Keratinocyte (primary cell): ENCODE measurements at regions not wholly inside any gene's neighbourhood (a gene's known extent, or its start where the extent isn't known, plus 50 kb on each side); places are given as distances from the start of the nearest gene placed in this dataset.

ENCODE experiments used
- DNase-seq: peaks from one replicate; pipeline ENCODE4 v3.0.0-alpha.2; 2011; ENCODE audit warnings: low read depth, missing footprints, low spot score
- FAIRE-seq: peaks from 2 replicates; lab custom pipeline; 2011; peaks lifted over from hg19 to GRCh38; lab: Jason Lieb, UNC
- H2AFZ ChIP-seq: 2 replicates; pipeline ENCODE4 v1.6.0; 2012; ENCODE audit warnings: low read length, control low read depth, inconsistent platforms; ENCODE audit not compliant: control insufficient read depth
- H3K27ac ChIP-seq: 2 replicates; pipeline ENCODE4 v1.5.1; 2011; ENCODE audit warnings: low read length; ENCODE audit not compliant: control insufficient read depth, insufficient read depth
- H3K27me3 ChIP-seq: 3 replicates; pipeline ENCODE4 v1.6.0; 2011; ENCODE audit warnings: low read length; ENCODE audit not compliant: control insufficient read depth, insufficient read depth; ENCODE audit errors: extremely low read depth
- H3K36me3 ChIP-seq, 2 experiments: 2 replicates in 1 of 2; 3 replicates in 1 of 2; pipeline ENCODE4 v1.5.1; 2011; ENCODE audit warnings: low read length in 2 of 2, mild to moderate bottlenecking in 1 of 2; ENCODE audit not compliant: control insufficient read depth in 2 of 2, insufficient read depth in 2 of 2; ENCODE audit errors: extremely low read depth in 1 of 2
- H3K4me1 ChIP-seq: 3 replicates; pipeline ENCODE4 v1.5.1; 2011; ENCODE audit warnings: low read length; ENCODE audit not compliant: control insufficient read depth, insufficient read depth; ENCODE audit errors: extremely low read depth
- H3K4me2 ChIP-seq: 3 replicates; pipeline ENCODE4 v1.6.0; 2011; ENCODE audit warnings: low read depth, low read length; ENCODE audit not compliant: control insufficient read depth, insufficient read depth; ENCODE audit errors: extremely low read depth
- H3K4me3 ChIP-seq, 3 experiments: fragments of 200-600 bp in 1 of 3; sonication (generic) in 1 of 3; 2 replicates in 2 of 3; 3 replicates in 1 of 3; pipeline ENCODE4 v1.5.1; 2011 to 2016; ENCODE audit warnings: low read length in 3 of 3, mild to moderate bottlenecking in 3 of 3, control low read depth in 2 of 3, inconsistent platforms in 1 of 3, low read depth in 1 of 3, mixed read lengths in 1 of 3, mixed run types in 1 of 3, moderate library complexity in 1 of 3; ENCODE audit not compliant: control insufficient read depth in 2 of 3, insufficient read depth in 2 of 3; ENCODE audit errors: extremely low read depth in 1 of 3
- H3K79me2 ChIP-seq: 2 replicates; pipeline ENCODE4 v1.6.0; 2012; ENCODE audit warnings: low read length; ENCODE audit not compliant: control insufficient read depth, insufficient read depth
- H3K9ac ChIP-seq: 3 replicates; pipeline ENCODE4 v1.6.0; 2011; ENCODE audit warnings: low read length; ENCODE audit not compliant: control insufficient read depth, insufficient read depth; ENCODE audit errors: extremely low read depth
- H3K9me1 ChIP-seq: 3 replicates; pipeline ENCODE4 v1.6.0; 2011; ENCODE audit warnings: low read length; ENCODE audit not compliant: control insufficient read depth, insufficient read depth; ENCODE audit errors: extremely low read depth
- H3K9me3 ChIP-seq: 2 replicates; pipeline ENCODE4 v1.5.1; 2012; ENCODE audit warnings: low read depth, low read length; ENCODE audit not compliant: control insufficient read depth
- H4K20me1 ChIP-seq: 3 replicates; pipeline ENCODE4 v1.6.0; 2011; ENCODE audit warnings: low read length; ENCODE audit not compliant: control insufficient read depth, insufficient read depth; ENCODE audit errors: extremely low read depth
- CTCF ChIP-seq, 3 experiments: IDR thresholded peaks in 1 of 3; conservative IDR thresholded peaks in 1 of 3; optimal IDR thresholded peaks in 1 of 3; 2 replicates in 2 of 3; 3 replicates in 1 of 3; pipeline versions ENCODE3 to v1.5.1; 2011; ENCODE audit warnings: low read length in 3 of 3, mild to moderate bottlenecking in 3 of 3, moderate library complexity in 2 of 3, control low read depth in 1 of 3, inconsistent platforms in 1 of 3; ENCODE audit not compliant: insufficient read depth in 2 of 3; ENCODE audit errors: extremely low read depth in 1 of 3
- EZH2 ChIP-seq: IDR thresholded peaks from one replicate; pipeline ENCODE4 v1.6.1; 2012; ENCODE audit warnings: inconsistent platforms, mild to moderate bottlenecking, low read length, moderate library complexity
- dilution Hi-C: fragments of 300-500 bp; cut with MboI; formaldehyde crosslinking; loops from one replicate; pipeline ENCODE4 v1.7.0; 2020; ENCODE audit warnings: low sequenced_read_pairs; ENCODE audit not compliant: extremely low pct_ligation_motif_present

- Histone ChIP-seq H3K9me1 (no peaks in the 10 kb centered on the region), H3K4me1 (no peaks in the 10 kb centered on the region), H3K4me3 (no peak overlapping the region), H3K27me3 (no peaks in the 10 kb centered on the region), H3K9me3 (no peaks in the 10 kb centered on the region), H3K36me3 (no peaks in the 10 kb centered on the region), H3K79me2 (no peaks in the 10 kb centered on the region), H4K20me1 (no peaks in the 10 kb centered on the region), H3K4me2 (no peak overlapping the region), H3K27ac (no peak overlapping the region), H3K9ac (no peak overlapping the region), H2AFZ (no peak overlapping the region)
- TF ChIP-seq EZH2, result no peak
- no peak for TF ChIP-seq CTCF (optimal IDR thresholded peaks at IDR 0.05 in 1 of 3, IDR thresholded peaks at IDR 0.05 in 1 of 3, conservative IDR thresholded peaks at IDR 0.05 in 1 of 3; ENCODE audit: extremely low read depth in 1 of 3, insufficient read depth in 2 of 3, low read length in 3 of 3)
- DNase-seq (no peak), FAIRE-seq (no peak)
- dilution Hi-C loops, result loop anchor here (25.0 kb wide), 1 partner anchor 109 kb away; no protein-coding TSS in a partner anchor
Measured at GRCh38 chr2:104428155-104428554, 425.8 kb upstream of the POU3F3 start.

GRCh38 chr2:104429639-104430358 is 424.1 kb upstream of the POU3F3 start:
- no peaks in the 10 kb centered on the region for H3K79me2 ChIP-seq
- H3K27me3 ChIP-seq, result no peaks in the 10 kb centered on the region
- FAIRE-seq, result no peak
- H3K27ac ChIP-seq, result no peak overlapping the region
- dilution Hi-C loops, result loop anchor here (25.0 kb wide), 1 partner anchor 108 kb away; no protein-coding TSS in a partner anchor
- H3K9me3 ChIP-seq, result no peaks in the 10 kb centered on the region
- no peak for DNase-seq
- H3K4me1 ChIP-seq, result no peaks in the 10 kb centered on the region
- H3K9me1 ChIP-seq, result no peaks in the 10 kb centered on the region
- no peak overlapping the region for H3K4me2 ChIP-seq
- TF ChIP-seq EZH2, result no peak
- no peak for TF ChIP-seq CTCF (optimal IDR thresholded peaks at IDR 0.05 in 1 of 3, IDR thresholded peaks at IDR 0.05 in 1 of 3, conservative IDR thresholded peaks at IDR 0.05 in 1 of 3; ENCODE audit: extremely low read depth in 1 of 3, insufficient read depth in 2 of 3, low read length in 3 of 3)
- no peak overlapping the region for H3K4me3 ChIP-seq
- no peaks in the 10 kb centered on the region for H4K20me1 ChIP-seq
- H2AFZ ChIP-seq, result no peak overlapping the region
- no peak overlapping the region for H3K9ac ChIP-seq
- H3K36me3 ChIP-seq, result no peaks in the 10 kb centered on the region
